Transverse colon (tissue), 3 donors: ENCODE measurements at regions not wholly inside any gene's neighbourhood (a gene's known extent, or its start where the extent isn't known, plus 50 kb on each side); places are given as distances from the start of the nearest gene placed in this dataset.

Experiments
- EP300 ChIP-seq: sonication (generic); formaldehyde crosslinking; IDR thresholded peaks from one replicate; pipeline ENCODE4 v1.6.1; 2017; ENCODE audit warnings: antibody characterized with exemption, low read depth
- TF ChIP-seq, protein P1 (sequence below), 5 experiments: fragments of 200-600 bp in 3 of 5; fragments of 450-650 bp in 2 of 5; sonication (generic) in 3 of 5; IDR thresholded peaks; 1 replicate in 2 of 5; 2 replicates in 3 of 5; pipeline ENCODE4 v1.5.1; 2016 to 2017; ENCODE audit warnings: antibody characterized with exemption in 5 of 5, inconsistent platforms in 3 of 5, mild to moderate bottlenecking in 2 of 5, moderate library complexity in 1 of 5

DNA sequence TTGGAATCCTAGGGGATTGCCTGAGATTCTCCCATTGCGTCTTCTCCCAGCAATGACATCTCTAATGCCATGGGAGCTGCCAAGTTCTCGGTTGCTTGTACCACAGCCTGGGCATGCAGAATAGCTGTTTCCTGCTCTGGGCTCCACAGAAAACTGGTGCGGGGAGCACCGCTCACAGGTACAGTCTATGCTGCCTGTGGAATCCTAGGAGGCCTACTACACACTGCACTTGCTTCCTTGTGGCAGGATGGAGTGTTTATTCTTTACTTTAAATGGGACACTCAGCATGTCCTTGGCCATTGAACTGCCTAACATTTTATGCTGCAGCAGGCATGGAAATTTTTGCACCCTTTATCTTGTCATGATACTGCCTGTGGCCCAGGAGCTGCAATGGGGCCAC is 378.8 kb upstream of the SHH start:
- TF ChIP-seq, protein P1, sequence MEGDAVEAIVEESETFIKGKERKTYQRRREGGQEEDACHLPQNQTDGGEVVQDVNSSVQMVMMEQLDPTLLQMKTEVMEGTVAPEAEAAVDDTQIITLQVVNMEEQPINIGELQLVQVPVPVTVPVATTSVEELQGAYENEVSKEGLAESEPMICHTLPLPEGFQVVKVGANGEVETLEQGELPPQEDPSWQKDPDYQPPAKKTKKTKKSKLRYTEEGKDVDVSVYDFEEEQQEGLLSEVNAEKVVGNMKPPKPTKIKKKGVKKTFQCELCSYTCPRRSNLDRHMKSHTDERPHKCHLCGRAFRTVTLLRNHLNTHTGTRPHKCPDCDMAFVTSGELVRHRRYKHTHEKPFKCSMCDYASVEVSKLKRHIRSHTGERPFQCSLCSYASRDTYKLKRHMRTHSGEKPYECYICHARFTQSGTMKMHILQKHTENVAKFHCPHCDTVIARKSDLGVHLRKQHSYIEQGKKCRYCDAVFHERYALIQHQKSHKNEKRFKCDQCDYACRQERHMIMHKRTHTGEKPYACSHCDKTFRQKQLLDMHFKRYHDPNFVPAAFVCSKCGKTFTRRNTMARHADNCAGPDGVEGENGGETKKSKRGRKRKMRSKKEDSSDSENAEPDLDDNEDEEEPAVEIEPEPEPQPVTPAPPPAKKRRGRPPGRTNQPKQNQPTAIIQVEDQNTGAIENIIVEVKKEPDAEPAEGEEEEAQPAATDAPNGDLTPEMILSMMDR (IDR thresholded peaks at IDR 0.05): no peak
- no peak for TF ChIP-seq EP300
